Upper lobe of left lung (tissue), 6 donors: ENCODE measurements at regions not wholly inside any gene's neighbourhood (a gene's known extent, or its start where the extent isn't known, plus 50 kb on each side); places are given as distances from the start of the nearest gene placed in this dataset.

ENCODE experiments used
- ATAC-seq, 2 donors: fragments of 200-7000 bp; cut with Tn5 transposase; one replicate each; pipeline ENCODE4 v1.9.1; 2022; ENCODE audit warnings: mild to moderate bottlenecking in 2 of 2, moderate library complexity in 2 of 2; ENCODE audit not compliant: low FRiP score in 2 of 2
- DNase-seq, 2 donors: peaks; one replicate each; pipeline ENCODE4 v3.0.0-alpha.2; 2019 to 2020
- H3K27ac ChIP-seq, 4 donors: fragments of 200-600 bp; sonication (generic); one replicate each; pipeline ENCODE4 v1.5.1; 2016 to 2019
- H3K27me3 ChIP-seq, 4 donors: fragments of 200-600 bp; sonication (generic); one replicate each; pipeline ENCODE4 v1.5.1; 2017 to 2019
- H3K36me3 ChIP-seq, 4 donors: fragments of 200-600 bp; sonication (generic); one replicate each; pipeline ENCODE4 v1.5.1; 2016 to 2019
- H3K4me1 ChIP-seq, 4 donors: fragments of 200-600 bp; sonication (generic); one replicate each; pipeline ENCODE4 v1.5.1; 2018 to 2019
- H3K4me3 ChIP-seq, 4 donors: fragments of 200-600 bp; sonication (generic); one replicate each; pipeline ENCODE4 v1.5.1; 2017 to 2019; ENCODE audit warnings: mild to moderate bottlenecking in 2 of 4, moderate library complexity in 1 of 4
- H3K9me3 ChIP-seq, 4 donors: fragments of 200-600 bp; sonication (generic); one replicate each; pipeline ENCODE4 v1.5.1; 2018 to 2019
- CTCF ChIP-seq, 6 experiments: fragments of 450-650 bp in 4 of 6; fragments of 200-600 bp in 2 of 6; sonication (generic) in 2 of 6; IDR thresholded peaks; one replicate each; pipeline ENCODE4 v1.5.1; 2016 to 2019; ENCODE audit warnings: antibody characterized with exemption in 6 of 6
- EP300 ChIP-seq, 4 donors: sonication (generic); formaldehyde crosslinking; IDR thresholded peaks; one replicate each; pipeline ENCODE4 v1.5.1; 2017; ENCODE audit warnings: antibody characterized with exemption in 4 of 4, control low read depth in 2 of 4
- POLR2A ChIP-seq, 4 donors: fragments of 450-650 bp; IDR thresholded peaks; one replicate each; pipeline ENCODE4 v1.5.1; 2016 to 2017; ENCODE audit warnings: antibody characterized with exemption in 4 of 4, mild to moderate bottlenecking in 2 of 4
- POLR2AphosphoS5 ChIP-seq, 2 donors: sonication (generic); formaldehyde crosslinking; IDR thresholded peaks; one replicate each; pipeline ENCODE4 v1.5.1; 2017; ENCODE audit warnings: antibody characterized with exemption in 2 of 2
- WGBS, 2 donors: methylation state at CpG; one replicate each; pipeline ENCODE4 v1.1.5; 2017 to 2018; 5-methylcytosine and 5-hydroxymethylcytosine counted together
- donor health status: DM: no; HTN: no; CAD: no; lungs with moderate emphysema.
- donor health status: DM: no; HTN: yes; CAD: no; lungs with severe emphysema.

GRCh38 chr15:95795386-95795785 is 535.1 kb upstream of the NR2F2 start:
- H3K9me3 ChIP-seq: no peaks in the 10 kb centered on the region
- H3K4me1 ChIP-seq: no peaks in the 10 kb centered on the region
- no peak for ATAC-seq
- no peaks in the 10 kb centered on the region for H3K36me3 ChIP-seq
- no peak overlapping the region for H3K27ac ChIP-seq
- WGBS, 2 donors: 85% methylated on average over 1 of the region's 1 CpG
- TF ChIP-seq CTCF (IDR thresholded peaks at IDR 0.05) (no peak), POLR2A (IDR thresholded peaks at IDR 0.05) (no peak), EP300 (IDR thresholded peaks at IDR 0.05) (no peak), POLR2AphosphoS5 (IDR thresholded peaks at IDR 0.05) (no peak)
- H3K4me3 ChIP-seq: no peak overlapping the region
- DNase-seq: no peak
- no peaks in the 10 kb centered on the region for H3K27me3 ChIP-seq

GRCh38 chr15:95799286-95800200 is 531.0 kb upstream of the NR2F2 start:
- TF ChIP-seq EP300 (IDR thresholded peaks at IDR 0.05) (no peak), POLR2AphosphoS5 (IDR thresholded peaks at IDR 0.05) (no peak), CTCF (IDR thresholded peaks at IDR 0.05) (no peak), POLR2A (IDR thresholded peaks at IDR 0.05) (no peak)
- Histone ChIP-seq H3K36me3 (no peaks in the 10 kb centered on the region), H3K27me3 (no peaks in the 10 kb centered on the region), H3K4me1 (no peaks in the 10 kb centered on the region), H3K9me3 (no peaks in the 10 kb centered on the region), H3K4me3 (no peak overlapping the region), H3K27ac (no peak overlapping the region)
- ATAC-seq: no peak
- DNase-seq: no peak
- WGBS, 2 donors: 90 to 93% methylated on average over 12 of the region's 12 CpGs

GRCh38 chr15:95804484-95804883 is 526.0 kb upstream of the NR2F2 start:
- TF ChIP-seq CTCF (IDR thresholded peaks at IDR 0.05) (no peak), EP300 (IDR thresholded peaks at IDR 0.05) (no peak), POLR2A (IDR thresholded peaks at IDR 0.05) (no peak), POLR2AphosphoS5 (IDR thresholded peaks at IDR 0.05) (no peak)
- Histone ChIP-seq H3K9me3 (no peaks in the 10 kb centered on the region), H3K4me1 (no peaks in the 10 kb centered on the region), H3K36me3 (no peaks in the 10 kb centered on the region), H3K4me3 (no peak overlapping the region), H3K27ac (no peak overlapping the region), H3K27me3 (no peaks in the 10 kb centered on the region)
- no peak for DNase-seq
- no peak for ATAC-seq

- H3K9me3 ChIP-seq: no peaks in the 10 kb centered on the region
- ATAC-seq (no peak), DNase-seq (no peak)
- no peak overlapping the region for H3K27ac ChIP-seq
- 71% methylated on average over 2 of the region's 2 CpGs for WGBS, 2 donors
- no peaks in the 10 kb centered on the region for H3K36me3 ChIP-seq
- TF ChIP-seq POLR2AphosphoS5 (IDR thresholded peaks at IDR 0.05) (no peak), POLR2A (IDR thresholded peaks at IDR 0.05) (no peak), CTCF (IDR thresholded peaks at IDR 0.05) (no peak), EP300 (IDR thresholded peaks at IDR 0.05) (no peak)
- no peak overlapping the region for H3K4me3 ChIP-seq
- H3K27me3 ChIP-seq: no peaks in the 10 kb centered on the region
- H3K4me1 ChIP-seq: no peaks in the 10 kb centered on the region
Measured at GRCh38 chr15:95812491-95812890, 518.0 kb upstream of the NR2F2 start.

- H3K4me3 ChIP-seq: no peak overlapping the region
- DNase-seq (no peak), ATAC-seq (no peak)
- H3K36me3 ChIP-seq: no peaks in the 10 kb centered on the region
- 97 to 98% methylated on average over 3 of the region's 3 CpGs for WGBS, 2 donors
- TF ChIP-seq POLR2A (IDR thresholded peaks at IDR 0.05) (no peak), CTCF (IDR thresholded peaks at IDR 0.05) (no peak), POLR2AphosphoS5 (IDR thresholded peaks at IDR 0.05) (no peak), EP300 (IDR thresholded peaks at IDR 0.05) (no peak)
- no peaks in the 10 kb centered on the region for H3K27me3 ChIP-seq
- no peaks in the 10 kb centered on the region for H3K4me1 ChIP-seq
- no peak overlapping the region for H3K27ac ChIP-seq
- H3K9me3 ChIP-seq: no peaks in the 10 kb centered on the region
Measured at GRCh38 chr15:95814908-95815307, 515.6 kb upstream of the NR2F2 start.
